ENCODE measurements at regions not wholly inside any gene's neighbourhood (a gene's known extent, or its start where the extent isn't known, plus 50 kb on each side); places are given as distances from the start of the nearest gene placed in this dataset.

GRCh38 chr11:92642177-92642931 lies 327.1 kb upstream of the MTNR1B start:
- TF ChIP-seq POLR2AphosphoS5 (IDR thresholded peaks at IDR 0.05; ENCODE audit: borderline replicate concordance, low read depth, low read length) (no peak), EZH2 (IDR thresholded peaks at IDR 0.05) (no peak)

Measured in SK-N-MC (cell line).